ENCODE measurements at regions not wholly inside any gene's neighbourhood (a gene's known extent, or its start where the extent isn't known, plus 50 kb on each side); places are given as distances from the start of the nearest gene placed in this dataset.

- Histone ChIP-seq H3K9me3 (ENCODE audit: low read depth) (no peaks in the 10 kb centered on the region), H3K79me2 (ENCODE audit: low read depth) (no peaks in the 10 kb centered on the region), H3K36me3 (no peaks in the 10 kb centered on the region), H3F3A (ENCODE audit: low read depth) (no peaks in the 10 kb centered on the region), H3K27me3 (no peaks in the 10 kb centered on the region), H3K4me1 (no peaks in the 10 kb centered on the region), H4K20me1 (ENCODE audit: low read depth) (no peaks in the 10 kb centered on the region), H3K4me2 (no peak overlapping the region), H2AFZ (replicated peaks) (peak overlapping the region; percentile 94), H3K27ac (no peak overlapping the region), H3K4me3 (no peak overlapping the region), H3K9ac (no peak overlapping the region)
- TF ChIP-seq, protein P1, sequence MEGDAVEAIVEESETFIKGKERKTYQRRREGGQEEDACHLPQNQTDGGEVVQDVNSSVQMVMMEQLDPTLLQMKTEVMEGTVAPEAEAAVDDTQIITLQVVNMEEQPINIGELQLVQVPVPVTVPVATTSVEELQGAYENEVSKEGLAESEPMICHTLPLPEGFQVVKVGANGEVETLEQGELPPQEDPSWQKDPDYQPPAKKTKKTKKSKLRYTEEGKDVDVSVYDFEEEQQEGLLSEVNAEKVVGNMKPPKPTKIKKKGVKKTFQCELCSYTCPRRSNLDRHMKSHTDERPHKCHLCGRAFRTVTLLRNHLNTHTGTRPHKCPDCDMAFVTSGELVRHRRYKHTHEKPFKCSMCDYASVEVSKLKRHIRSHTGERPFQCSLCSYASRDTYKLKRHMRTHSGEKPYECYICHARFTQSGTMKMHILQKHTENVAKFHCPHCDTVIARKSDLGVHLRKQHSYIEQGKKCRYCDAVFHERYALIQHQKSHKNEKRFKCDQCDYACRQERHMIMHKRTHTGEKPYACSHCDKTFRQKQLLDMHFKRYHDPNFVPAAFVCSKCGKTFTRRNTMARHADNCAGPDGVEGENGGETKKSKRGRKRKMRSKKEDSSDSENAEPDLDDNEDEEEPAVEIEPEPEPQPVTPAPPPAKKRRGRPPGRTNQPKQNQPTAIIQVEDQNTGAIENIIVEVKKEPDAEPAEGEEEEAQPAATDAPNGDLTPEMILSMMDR (IDR thresholded peaks at IDR 0.05): no peak
- TF ChIP-seq EZH2phosphoT487 (IDR thresholded peaks at IDR 0.05) (no peak), EZH2 (IDR thresholded peaks at IDR 0.05) (no peak)
- no peak for DNase-seq (ENCODE audit: low spot score)
- H3K36me3 Mint-ChIP-seq: no peaks in the 10 kb centered on the region
- H3K27me3 Mint-ChIP-seq (ENCODE audit: insufficient read depth, low read depth): peaks cover 3% of the 10 kb centered on the region
- peak overlapping the region; percentile 16 for H3K27ac Mint-ChIP-seq
- peaks cover 20% of the 10 kb centered on the region for H3K4me1 Mint-ChIP-seq
- peaks cover 7% of the 10 kb centered on the region for H3K9me3 Mint-ChIP-seq
- no peak overlapping the region for H3K4me3 Mint-ChIP-seq
Measured at GRCh38 chr13:53507741-53508140, 479.1 kb downstream of the OLFM4 start.

DNA sequence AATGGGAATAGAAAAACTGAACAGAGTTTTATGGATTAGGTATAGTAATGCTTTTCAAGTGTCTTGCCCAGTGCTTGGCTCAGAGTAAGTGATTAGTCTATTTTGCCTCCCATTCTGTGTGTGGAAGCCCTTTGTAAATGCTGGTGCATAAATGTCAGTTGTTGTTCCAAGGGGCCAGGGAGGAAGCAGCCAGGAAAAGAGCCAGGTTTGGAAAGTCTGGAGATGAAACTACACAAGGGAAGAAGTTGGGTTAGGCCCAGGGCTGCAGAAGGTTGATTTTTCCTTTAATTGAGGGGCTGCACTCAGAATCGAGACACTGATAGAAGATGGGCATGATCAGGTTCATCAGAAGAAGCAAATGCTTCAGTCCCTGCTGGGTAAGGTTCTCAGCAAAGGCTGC lies 484.0 kb downstream of the OLFM4 start:
- Mint-ChIP-seq H3K27ac (peak overlapping the region; percentile 40), H3K36me3 (no peaks in the 10 kb centered on the region), H3K4me3 (peak overlapping the region; percentile 3), H3K4me1 (peaks cover 24% of the 10 kb centered on the region), H3K9me3 (peaks cover 3% of the 10 kb centered on the region), H3K27me3 (ENCODE audit: insufficient read depth, low read depth) (no peaks in the 10 kb centered on the region)
- no peak for TF ChIP-seq EZH2 (IDR thresholded peaks at IDR 0.05)
- TF ChIP-seq, protein P1 (IDR thresholded peaks at IDR 0.05): no peak
- no peak for TF ChIP-seq EZH2phosphoT487 (IDR thresholded peaks at IDR 0.05)
- Histone ChIP-seq H3K27ac (no peak overlapping the region), H3K9me3 (ENCODE audit: low read depth) (no peaks in the 10 kb centered on the region), H3K4me1 (peaks cover 7% of the 10 kb centered on the region), H4K20me1 (ENCODE audit: low read depth) (no peaks in the 10 kb centered on the region), H3K4me2 (no peak overlapping the region), H3K79me2 (ENCODE audit: low read depth) (no peaks in the 10 kb centered on the region), H3K4me3 (no peak overlapping the region), H3K27me3 (no peaks in the 10 kb centered on the region), H3K9ac (no peak overlapping the region), H3F3A (ENCODE audit: low read depth) (no peaks in the 10 kb centered on the region), H2AFZ (replicated peaks) (peak overlapping the region; percentile 57), H3K36me3 (no peaks in the 10 kb centered on the region)
- DNase-seq (ENCODE audit: low spot score): no peak

DNA sequence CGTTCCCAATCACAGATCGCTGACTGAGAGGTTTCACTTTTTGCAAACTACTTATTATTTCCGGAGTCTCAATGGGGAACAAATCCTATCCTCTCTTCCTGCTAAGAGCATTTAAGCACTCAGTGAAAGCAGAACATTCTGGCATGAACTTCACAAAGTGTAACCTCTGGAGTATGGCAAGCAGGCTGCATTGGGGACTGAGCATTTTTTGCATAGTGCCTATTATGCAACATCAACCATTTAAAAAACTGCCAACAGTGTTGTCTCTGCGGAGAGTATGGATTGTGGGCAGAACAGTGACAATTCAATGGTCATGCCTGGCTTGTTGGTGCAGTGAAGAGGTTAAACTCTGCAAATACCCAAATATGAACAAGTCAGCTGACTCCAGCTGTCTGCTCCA lies 484.6 kb downstream of the OLFM4 start:
- H3K4me1 ChIP-seq: peaks cover 7% of the 10 kb centered on the region
- no peaks in the 10 kb centered on the region for H3K36me3 ChIP-seq
- no peaks in the 10 kb centered on the region for H4K20me1 ChIP-seq (ENCODE audit: low read depth)
- H3K4me2 ChIP-seq: no peak overlapping the region
- DNase-seq (ENCODE audit: low spot score): no peak
- no peak overlapping the region for H3K9ac ChIP-seq
- no peak for TF ChIP-seq EZH2 (IDR thresholded peaks at IDR 0.05)
- Mint-ChIP-seq H3K4me3 (no peak overlapping the region), H3K36me3 (no peaks in the 10 kb centered on the region), H3K27ac (peak overlapping the region; percentile 19), H3K9me3 (peaks cover 2% of the 10 kb centered on the region), H3K27me3 (ENCODE audit: insufficient read depth, low read depth) (no peaks in the 10 kb centered on the region), H3K4me1 (peaks cover 20% of the 10 kb centered on the region)
- H3K27ac ChIP-seq: no peak overlapping the region
- H2AFZ ChIP-seq (replicated peaks): peak overlapping the region; percentile 57
- no peak overlapping the region for H3K4me3 ChIP-seq
- H3K9me3 ChIP-seq (ENCODE audit: low read depth): no peaks in the 10 kb centered on the region
- H3K27me3 ChIP-seq: no peaks in the 10 kb centered on the region
- no peaks in the 10 kb centered on the region for H3K79me2 ChIP-seq (ENCODE audit: low read depth)
- no peaks in the 10 kb centered on the region for H3F3A ChIP-seq (ENCODE audit: low read depth)

GRCh38 chr13:53520132-53520531 lies 491.5 kb downstream of the OLFM4 start:
- no peaks in the 10 kb centered on the region for H3K36me3 ChIP-seq
- Mint-ChIP-seq H3K4me3 (no peak overlapping the region), H3K27me3 (ENCODE audit: insufficient read depth, low read depth) (no peaks in the 10 kb centered on the region), H3K27ac (peak overlapping the region; percentile 75), H3K36me3 (no peaks in the 10 kb centered on the region), H3K4me1 (peaks cover 33% of the 10 kb centered on the region), H3K9me3 (no peaks in the 10 kb centered on the region)
- H3K27ac ChIP-seq: no peak overlapping the region
- H3F3A ChIP-seq (ENCODE audit: low read depth): no peaks in the 10 kb centered on the region
- H4K20me1 ChIP-seq (ENCODE audit: low read depth): no peaks in the 10 kb centered on the region
- no peaks in the 10 kb centered on the region for H3K79me2 ChIP-seq (ENCODE audit: low read depth)
- no peak overlapping the region for H3K4me2 ChIP-seq
- no peaks in the 10 kb centered on the region for H3K9me3 ChIP-seq (ENCODE audit: low read depth)
- no peak for DNase-seq (ENCODE audit: low spot score)
- H2AFZ ChIP-seq (replicated peaks): no peak overlapping the region
- no peak overlapping the region for H3K4me3 ChIP-seq
- H3K27me3 ChIP-seq: no peaks in the 10 kb centered on the region
- H3K4me1 ChIP-seq: peaks cover 10% of the 10 kb centered on the region
- TF ChIP-seq, protein P1 (IDR thresholded peaks at IDR 0.05): no peak
- TF ChIP-seq EZH2 (IDR thresholded peaks at IDR 0.05) (no peak), EZH2phosphoT487 (IDR thresholded peaks at IDR 0.05) (no peak)
- H3K9ac ChIP-seq: no peak overlapping the region
